ENCODE measurements at regions not wholly inside any gene's neighbourhood (a gene's known extent, or its start where the extent isn't known, plus 50 kb on each side); places are given as distances from the start of the nearest gene placed in this dataset.
A peak's percentile ranks its signal among the peaks of the same experiment; 100 is the strongest.

DNA sequence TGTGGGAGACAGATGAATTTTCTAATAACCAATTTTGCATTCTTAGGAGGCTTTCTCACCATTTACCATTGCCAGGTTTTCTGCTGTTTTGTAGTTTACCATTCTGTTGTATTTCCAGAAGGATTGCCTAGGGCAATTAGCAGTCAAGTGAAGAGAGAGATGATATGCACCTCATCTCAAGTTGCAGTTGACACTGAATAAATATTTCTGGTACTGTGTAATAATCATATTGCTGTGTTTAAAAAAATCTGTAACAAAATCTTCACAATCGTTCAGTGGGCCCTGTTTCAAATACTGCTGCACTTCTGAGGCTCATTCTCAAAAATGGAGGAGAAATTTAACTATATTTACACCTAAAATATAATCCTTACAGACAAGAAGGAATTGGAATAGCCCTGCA lies 706.1 kb upstream of the PTPRD start:
- ChIA-PET POLR2A (ENCODE audit: unreplicated experiment) (no interaction called here), CTCF (no interaction called here)
- Histone ChIP-seq H3K4me2 (ENCODE audit: low read length) (no peak overlapping the region), H3K9me2 (replicated peaks; ENCODE audit: low read length) (no peaks in the 10 kb centered on the region), H3K4me3 (ENCODE audit: low read length) (no peak overlapping the region), H3K27me3 (ENCODE audit: low read length) (no peaks in the 10 kb centered on the region), H3K9ac (ENCODE audit: low read length) (no peak overlapping the region), H3K36me3 (ENCODE audit: low read depth, low read length) (no peaks in the 10 kb centered on the region), H2AFZ (ENCODE audit: low read length) (no peak overlapping the region), H3K4me1 (ENCODE audit: insufficient read depth, low read length) (no peaks in the 10 kb centered on the region; the same call in 1 of the 2 replicates), H3K79me2 (ENCODE audit: low read length) (no peaks in the 10 kb centered on the region), H3F3A (ENCODE audit: low read length, unreplicated experiment) (no peaks in the 10 kb centered on the region), H3K9me3 (ENCODE audit: low read length) (no peaks in the 10 kb centered on the region), H4K20me1 (ENCODE audit: low read length) (no peaks in the 10 kb centered on the region), H3K27ac (ENCODE audit: low read length) (no peak overlapping the region)
- BruUV-seq (replicated peaks) = no TSS peak
- intact Hi-C loops (cut with micrococcal nuclease) = loop anchor here (1.0 to 10.0 kb wide), 3 partner anchors 463 to 952 kb away; partner anchors contain the start of gene PTPRD
- no peak for TF ChIP-seq EZH2 (IDR thresholded peaks at IDR 0.05; ENCODE audit: low read length, unreplicated experiment)
- ATAC-seq (peak; percentile 55), DNase-seq (no peak)

DNA sequence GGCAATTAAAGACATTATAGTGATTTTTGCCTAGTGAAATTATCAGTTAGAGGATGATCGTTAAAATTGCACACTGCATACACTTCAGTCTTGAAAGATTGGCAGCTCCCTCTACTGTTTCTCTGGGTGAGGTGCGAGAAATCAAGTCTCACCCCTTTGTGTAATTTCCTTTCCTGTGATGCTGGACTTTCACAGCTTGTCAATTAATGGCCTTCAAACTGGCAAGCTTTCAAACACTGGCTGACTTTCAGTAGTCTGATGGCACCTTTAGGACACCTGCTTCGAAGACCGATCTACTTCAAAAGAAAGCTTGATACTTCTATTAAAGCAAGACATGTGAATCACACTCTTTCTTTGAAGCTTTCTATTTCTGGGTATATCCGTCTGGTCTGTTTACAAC lies 706.7 kb upstream of the PTPRD start:
- Histone ChIP-seq H3K36me3 (ENCODE audit: low read depth, low read length) (no peaks in the 10 kb centered on the region), H2AFZ (ENCODE audit: low read length) (no peak overlapping the region), H3F3A (ENCODE audit: low read length, unreplicated experiment) (no peaks in the 10 kb centered on the region), H3K4me1 (ENCODE audit: insufficient read depth, low read length) (no peaks in the 10 kb centered on the region; the same call in 1 of the 2 replicates), H3K4me2 (ENCODE audit: low read length) (no peak overlapping the region), H3K9me3 (ENCODE audit: low read length) (no peaks in the 10 kb centered on the region), H3K9ac (ENCODE audit: low read length) (no peak overlapping the region), H3K27me3 (ENCODE audit: low read length) (no peaks in the 10 kb centered on the region), H3K9me2 (replicated peaks; ENCODE audit: low read length) (no peaks in the 10 kb centered on the region), H3K4me3 (ENCODE audit: low read length) (no peak overlapping the region), H3K79me2 (ENCODE audit: low read length) (no peaks in the 10 kb centered on the region), H3K27ac (ENCODE audit: low read length) (no peak overlapping the region), H4K20me1 (ENCODE audit: low read length) (no peaks in the 10 kb centered on the region)
- CTCF ChIA-PET = interaction anchor here (0.5 to 0.6 kb wide), 3 partner anchors 168 to 632 kb away, joined by 3 to 5 read pairs (median 3); no protein-coding TSS in a partner anchor
- no TSS peak for BruUV-seq (replicated peaks)
- POLR2A ChIA-PET (ENCODE audit: unreplicated experiment) = no interaction called here
- peak; percentile 85 for ATAC-seq
- TF ChIP-seq EZH2phosphoT487 (IDR thresholded peaks at IDR 0.05; ENCODE audit: borderline replicate concordance, low read length) (no peak), EZH2 (IDR thresholded peaks at IDR 0.05; ENCODE audit: low read length, unreplicated experiment) (no peak)
- TF ChIP-seq, protein P1, sequence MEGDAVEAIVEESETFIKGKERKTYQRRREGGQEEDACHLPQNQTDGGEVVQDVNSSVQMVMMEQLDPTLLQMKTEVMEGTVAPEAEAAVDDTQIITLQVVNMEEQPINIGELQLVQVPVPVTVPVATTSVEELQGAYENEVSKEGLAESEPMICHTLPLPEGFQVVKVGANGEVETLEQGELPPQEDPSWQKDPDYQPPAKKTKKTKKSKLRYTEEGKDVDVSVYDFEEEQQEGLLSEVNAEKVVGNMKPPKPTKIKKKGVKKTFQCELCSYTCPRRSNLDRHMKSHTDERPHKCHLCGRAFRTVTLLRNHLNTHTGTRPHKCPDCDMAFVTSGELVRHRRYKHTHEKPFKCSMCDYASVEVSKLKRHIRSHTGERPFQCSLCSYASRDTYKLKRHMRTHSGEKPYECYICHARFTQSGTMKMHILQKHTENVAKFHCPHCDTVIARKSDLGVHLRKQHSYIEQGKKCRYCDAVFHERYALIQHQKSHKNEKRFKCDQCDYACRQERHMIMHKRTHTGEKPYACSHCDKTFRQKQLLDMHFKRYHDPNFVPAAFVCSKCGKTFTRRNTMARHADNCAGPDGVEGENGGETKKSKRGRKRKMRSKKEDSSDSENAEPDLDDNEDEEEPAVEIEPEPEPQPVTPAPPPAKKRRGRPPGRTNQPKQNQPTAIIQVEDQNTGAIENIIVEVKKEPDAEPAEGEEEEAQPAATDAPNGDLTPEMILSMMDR (conservative IDR thresholded peaks at IDR 0.05; ENCODE audit: low read depth, low read length) = peak; percentile 60
- DNase-seq = peak; percentile 33
- intact Hi-C loops (cut with micrococcal nuclease) = loop anchor here (1.0 to 10.0 kb wide), 3 partner anchors 463 to 952 kb away; partner anchors contain the start of gene PTPRD

DNA sequence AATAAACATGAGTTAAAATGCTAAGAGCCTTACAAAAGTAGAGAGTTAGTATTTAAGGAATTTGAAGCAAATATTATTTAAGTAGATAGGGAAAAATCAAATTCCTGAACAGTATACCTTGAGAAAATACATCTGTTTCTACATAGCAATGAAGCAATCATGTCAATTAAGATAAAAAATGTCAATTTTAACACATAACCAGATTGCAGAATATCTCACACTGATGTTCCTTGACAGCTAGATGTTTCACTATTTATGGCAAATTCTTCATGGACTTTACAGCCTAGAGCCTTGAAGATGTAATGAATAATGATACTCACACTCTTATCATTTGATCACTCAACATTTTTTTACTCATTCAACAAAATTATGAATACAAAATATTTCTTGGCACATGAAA lies 708.2 kb upstream of the PTPRD start:
- Histone ChIP-seq H3F3A (ENCODE audit: low read length, unreplicated experiment) (no peaks in the 10 kb centered on the region), H3K9me2 (replicated peaks; ENCODE audit: low read length) (no peaks in the 10 kb centered on the region), H3K36me3 (ENCODE audit: low read depth, low read length) (no peaks in the 10 kb centered on the region), H3K79me2 (ENCODE audit: low read length) (no peaks in the 10 kb centered on the region), H3K9me3 (ENCODE audit: low read length) (no peaks in the 10 kb centered on the region), H3K4me2 (ENCODE audit: low read length) (no peak overlapping the region), H4K20me1 (ENCODE audit: low read length) (no peaks in the 10 kb centered on the region), H3K4me3 (ENCODE audit: low read length) (no peak overlapping the region), H3K4me1 (ENCODE audit: insufficient read depth, low read length) (no peaks in the 10 kb centered on the region; the same call in 1 of the 2 replicates), H3K27me3 (ENCODE audit: low read length) (no peaks in the 10 kb centered on the region), H3K27ac (ENCODE audit: low read length) (no peak overlapping the region), H2AFZ (ENCODE audit: low read length) (no peak overlapping the region), H3K9ac (ENCODE audit: low read length) (no peak overlapping the region)
- ChIA-PET CTCF (no interaction called here), POLR2A (ENCODE audit: unreplicated experiment) (no interaction called here)
- no peak for TF ChIP-seq EZH2phosphoT487 (IDR thresholded peaks at IDR 0.05; ENCODE audit: borderline replicate concordance, low read length)
- TF ChIP-seq, protein P1 (conservative IDR thresholded peaks at IDR 0.05; ENCODE audit: low read depth, low read length) = no peak
- no peak for TF ChIP-seq EZH2 (IDR thresholded peaks at IDR 0.05; ENCODE audit: low read length, unreplicated experiment)
- intact Hi-C loops (cut with micrococcal nuclease) = no loop called here
- DNase-seq (no peak), ATAC-seq (no peak)
- BruUV-seq (replicated peaks) = no TSS peak
